GM19043 (cell line): ENCODE measurements at regions not wholly inside any gene's neighbourhood (a gene's known extent, or its start where the extent isn't known, plus 50 kb on each side); places are given as distances from the start of the nearest gene placed in this dataset.

Source experiments
- ATAC-seq: cut with Tn5 transposase; IDR thresholded peaks from one replicate; pipeline ENCODE4 v1.9.1; 2021; ENCODE audit warnings: low read depth; ENCODE audit not compliant: unreplicated experiment

DNA sequence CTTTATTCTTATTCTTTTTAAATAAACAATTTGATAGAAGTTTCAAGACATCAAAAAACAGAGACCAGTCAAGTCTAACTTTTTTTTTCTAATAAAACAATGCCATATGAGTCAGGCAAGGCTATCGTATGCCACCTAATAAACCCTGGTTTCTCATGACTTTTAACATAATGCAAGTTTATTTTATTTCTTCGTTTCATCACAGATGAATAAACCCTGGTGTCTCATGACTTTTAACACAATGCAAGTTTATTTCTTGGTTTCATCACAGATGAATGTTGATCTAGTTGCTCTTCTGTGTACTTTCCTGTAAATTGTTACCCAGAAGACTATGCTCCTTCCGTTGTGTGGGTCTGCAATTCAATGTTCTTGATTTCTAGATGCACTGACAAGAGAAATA is 905.4 kb downstream of the ROBO2 start:
- no peak for ATAC-seq

DNA sequence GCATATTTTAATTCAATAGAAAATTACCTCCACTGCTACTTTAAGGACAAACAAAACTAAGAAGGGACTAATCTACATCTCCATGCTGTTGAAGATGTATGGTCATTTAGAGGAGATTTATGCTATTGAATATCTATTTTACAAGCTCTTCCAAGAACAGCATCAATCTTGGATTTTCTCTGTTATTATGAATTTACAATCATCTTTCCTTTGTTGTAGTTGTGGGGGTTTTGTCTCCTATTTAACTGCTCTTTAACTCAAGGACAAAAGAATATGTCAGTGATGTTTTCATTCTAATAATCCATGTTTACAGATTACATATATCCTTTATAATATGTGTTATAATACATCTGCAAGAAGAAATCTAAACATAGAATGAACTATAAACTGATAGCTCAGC is 907.8 kb downstream of the ROBO2 start:
- no peak for ATAC-seq

DNA sequence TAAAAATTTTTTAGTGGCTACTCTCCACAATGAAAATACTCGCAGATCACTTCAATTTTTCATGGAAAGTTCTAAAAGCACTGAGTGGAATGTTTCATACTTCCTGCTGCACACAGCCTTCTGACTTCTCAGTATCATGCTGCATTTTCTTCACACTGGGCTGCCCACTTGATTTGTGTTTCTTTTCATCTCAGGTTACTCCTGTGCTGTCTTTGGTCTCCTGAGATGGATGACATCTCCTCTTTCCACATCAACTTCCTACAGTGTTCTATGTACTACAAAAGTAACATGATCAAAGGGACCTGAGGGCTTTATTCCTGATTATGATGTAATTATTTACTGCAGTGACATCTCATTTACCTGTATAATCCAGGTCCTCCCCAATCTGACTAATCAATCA is 927.7 kb downstream of the ROBO2 start:
- ATAC-seq: no peak

- ATAC-seq: no peak
Measured at GRCh38 chr3:77976079-77976478, 936.2 kb downstream of the ROBO2 start.

- ATAC-seq: no peak
Measured at GRCh38 chr3:78003090-78003489, 963.2 kb downstream of the ROBO2 start.

GRCh38 chr3:78004571-78004970 is 964.7 kb downstream of the ROBO2 start:
- no peak for ATAC-seq

DNA sequence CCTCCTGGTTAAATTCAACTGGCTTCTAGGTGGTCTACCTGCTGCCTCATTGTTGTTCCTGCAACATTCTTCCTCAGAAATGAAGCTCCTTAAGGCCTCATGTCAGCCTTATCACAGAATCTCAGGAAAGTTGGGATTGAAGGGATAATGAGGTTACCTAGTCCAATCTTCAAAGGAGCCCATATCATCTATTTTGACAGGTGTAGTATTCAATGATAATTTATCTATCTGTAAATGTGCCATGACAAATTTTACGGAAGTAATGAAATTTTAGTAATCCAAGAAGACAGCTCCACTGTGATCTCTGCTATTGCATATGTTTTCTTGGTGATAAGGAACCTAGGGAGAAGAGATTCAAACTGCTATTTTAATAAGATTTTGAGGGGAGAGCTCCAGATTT is 973.8 kb downstream of the ROBO2 start:
- no peak for ATAC-seq

GRCh38 chr3:78015856-78016255 is 976.0 kb downstream of the ROBO2 start:
- ATAC-seq: no peak

DNA sequence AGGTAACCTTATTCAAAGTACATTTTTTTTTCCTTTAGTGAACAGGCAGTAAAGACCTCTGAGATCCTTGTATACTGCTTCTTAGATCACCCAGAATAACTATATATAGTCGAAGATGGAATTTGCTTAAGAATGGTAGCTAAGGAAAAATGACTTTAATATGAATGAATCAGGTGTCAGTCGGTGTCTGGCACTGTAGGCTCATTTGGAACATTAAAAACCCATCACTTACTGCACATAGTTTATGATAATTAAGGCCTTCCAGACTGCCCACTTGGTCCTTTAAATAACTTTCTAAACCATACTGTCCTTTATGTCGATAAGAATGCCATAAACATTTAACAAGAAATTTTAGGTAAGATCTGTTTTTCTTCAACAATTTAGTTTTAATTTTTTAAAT is 981.8 kb downstream of the ROBO2 start:
- ATAC-seq: no peak

GRCh38 chr3:78022232-78022631 is 982.3 kb downstream of the ROBO2 start:
- no peak for ATAC-seq

DNA sequence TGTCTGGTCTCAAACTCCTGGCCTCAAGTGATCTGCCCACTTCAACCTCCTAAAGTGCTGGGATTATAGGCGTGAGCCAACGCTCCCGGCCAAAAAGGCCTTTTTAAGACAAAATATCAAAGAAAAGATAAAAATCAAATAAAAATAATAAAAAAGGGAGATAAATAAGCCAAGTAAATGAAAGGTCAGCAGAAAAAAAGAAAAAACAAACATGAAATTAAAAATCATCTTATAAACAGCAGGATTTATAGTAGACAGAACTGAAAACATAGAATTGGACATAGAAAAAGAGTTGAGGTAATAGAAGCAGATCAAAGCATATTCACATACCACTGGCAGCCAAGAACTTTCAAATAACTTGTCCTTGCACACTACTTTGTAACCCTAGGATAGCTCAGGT is 983.4 kb downstream of the ROBO2 start:
- ATAC-seq: no peak

DNA sequence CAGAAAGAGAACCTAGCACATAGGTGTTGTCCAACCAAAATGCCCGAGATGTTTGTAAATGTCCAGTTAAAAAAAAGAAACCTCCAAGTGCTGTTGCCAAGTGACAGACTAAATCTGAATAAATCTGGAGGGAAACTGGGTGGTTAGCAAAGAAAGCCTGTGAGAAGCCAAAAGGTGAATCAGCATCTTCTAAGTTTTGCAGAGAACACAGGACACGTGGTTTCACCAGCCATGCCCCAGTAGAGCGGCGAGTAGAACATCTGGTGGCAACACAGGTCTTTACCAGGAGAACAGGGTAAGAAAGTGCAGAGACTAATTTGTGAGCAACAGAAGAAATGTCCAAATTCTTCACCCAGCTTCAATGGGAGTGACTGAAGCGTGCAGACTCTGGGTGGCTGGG is 986.0 kb downstream of the ROBO2 start:
- ATAC-seq: no peak

DNA sequence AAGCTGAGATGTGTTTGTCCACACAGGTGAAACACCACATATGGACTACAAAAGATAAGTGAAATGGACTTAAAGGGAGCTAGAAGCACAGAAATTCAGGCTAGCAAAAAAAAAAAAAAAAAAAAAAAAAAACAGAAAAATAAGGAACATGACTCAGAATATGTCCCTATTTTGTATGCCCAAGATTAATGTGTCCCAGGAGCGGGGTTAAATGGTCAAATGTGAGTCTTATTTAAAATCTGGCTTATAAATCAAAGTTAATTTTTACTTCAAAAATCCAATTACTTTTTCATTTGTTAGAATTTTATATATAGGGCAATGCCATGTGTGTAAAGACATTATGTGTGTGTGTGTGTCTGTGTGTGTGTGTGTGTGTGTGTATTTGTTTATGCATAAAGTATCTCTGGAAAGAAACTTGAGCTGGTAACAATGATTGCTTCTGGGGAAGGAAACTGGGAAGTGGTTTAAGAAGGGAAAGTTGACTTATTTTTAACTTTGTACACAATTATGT is 986.5 kb downstream of the ROBO2 start:
- no peak for ATAC-seq

DNA sequence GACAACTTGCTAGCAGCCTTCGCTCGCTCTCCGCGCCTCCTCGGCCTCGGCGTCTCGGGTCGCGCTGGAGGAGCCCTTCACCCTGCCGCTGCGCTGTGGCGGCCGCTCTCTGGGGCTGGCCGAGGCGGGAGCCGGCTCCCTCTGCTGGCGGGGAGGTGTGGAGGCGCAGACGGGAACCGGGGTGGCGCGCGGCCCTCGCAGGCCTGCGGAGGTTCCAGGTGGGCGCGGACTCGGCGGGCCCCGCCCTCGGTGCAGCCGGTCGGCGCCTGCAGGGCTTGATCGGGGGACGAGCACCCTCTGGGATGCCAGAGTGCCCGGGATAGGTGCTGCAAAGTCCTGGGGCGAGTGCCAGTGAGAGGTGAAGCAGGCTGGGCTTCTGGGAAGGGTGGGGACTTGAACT is 989.9 kb downstream of the ROBO2 start:
- ATAC-seq: no peak

- no peak for ATAC-seq
Measured at GRCh38 chr3:78035131-78035641, 995.3 kb downstream of the ROBO2 start.

- no peak for ATAC-seq
Measured at GRCh38 chr3:78041486-78041885, 1001.6 kb downstream of the ROBO2 start.

- ATAC-seq: no peak
Measured at GRCh38 chr3:78046566-78046965, 1006.7 kb downstream of the ROBO2 start.

- no peak for ATAC-seq
Measured at GRCh38 chr3:78048698-78049097, 1008.8 kb downstream of the ROBO2 start.

DNA sequence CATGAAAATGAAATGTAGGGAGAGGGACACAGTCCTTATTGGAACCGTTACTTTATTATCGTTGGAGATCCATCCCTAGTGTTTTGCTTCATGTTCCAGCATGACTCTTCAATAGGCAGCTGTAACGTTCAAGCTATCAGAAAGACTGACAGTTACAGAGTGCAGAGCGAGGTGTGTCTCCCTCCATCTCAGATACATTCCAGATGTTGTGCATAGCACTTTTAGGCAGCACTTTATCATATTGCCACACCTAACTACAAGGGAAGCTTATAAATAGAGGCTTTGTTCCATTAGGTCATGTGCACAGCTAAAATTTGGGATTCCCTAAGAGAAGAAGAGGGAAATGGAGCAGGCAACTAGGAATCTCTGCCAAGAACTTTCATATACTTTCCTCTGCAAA is 1009.6 kb downstream of the ROBO2 start:
- ATAC-seq: no peak

DNA sequence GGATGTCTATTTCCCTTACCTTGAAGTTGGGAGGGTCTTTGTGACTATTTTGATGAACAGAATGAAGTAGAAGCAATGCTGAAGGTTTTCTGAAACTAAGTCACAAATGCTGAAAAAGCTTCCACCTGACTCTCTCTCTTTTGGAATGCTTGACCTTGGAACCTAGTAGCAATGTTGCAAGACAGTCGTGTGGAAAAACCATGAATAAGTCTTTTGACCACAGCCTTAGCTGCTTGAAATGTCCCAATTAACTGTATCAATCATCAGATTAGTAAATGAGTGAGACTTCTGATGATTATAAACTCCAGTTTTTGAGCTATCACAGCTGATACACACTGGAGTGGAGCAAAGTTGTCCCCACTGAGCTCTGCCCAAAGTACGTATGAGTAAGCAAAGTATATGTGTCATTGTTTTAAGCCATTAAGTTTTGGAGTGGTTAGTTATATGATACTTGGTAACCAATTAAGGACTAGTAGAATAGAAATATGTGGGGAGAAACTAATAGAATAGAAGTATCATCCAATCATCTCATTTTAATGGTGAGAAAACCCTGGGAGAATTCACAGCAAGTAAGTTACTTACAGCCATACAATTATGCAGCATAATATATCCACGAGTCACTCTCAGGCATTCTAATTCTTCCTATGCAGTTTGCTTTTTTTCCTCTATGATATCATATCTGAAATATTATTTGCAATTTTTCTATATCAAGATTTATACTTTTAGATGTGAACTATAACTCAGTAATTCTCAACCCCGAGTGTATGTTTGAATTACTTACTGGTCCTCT is 1010.6 kb downstream of the ROBO2 start:
- no peak for ATAC-seq

DNA sequence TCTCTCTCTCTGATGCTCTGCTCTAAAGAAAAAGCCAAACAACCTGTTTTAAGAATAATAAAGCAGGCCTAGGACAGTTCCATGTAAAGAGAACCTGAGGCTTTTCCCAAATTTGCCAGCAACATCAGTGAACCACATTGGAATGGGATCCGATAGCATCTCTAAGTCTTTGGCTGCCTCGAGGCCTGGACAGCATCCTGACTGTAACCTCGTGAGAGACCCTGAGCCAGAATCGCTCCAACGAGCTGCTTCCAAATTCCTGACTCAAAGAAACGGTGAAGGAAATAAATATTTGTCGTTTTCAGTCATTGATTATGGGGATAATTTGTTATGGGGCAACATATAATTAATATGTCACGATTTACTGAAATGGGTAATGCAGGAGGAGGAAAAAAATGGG is 1012.8 kb downstream of the ROBO2 start:
- no peak for ATAC-seq

DNA sequence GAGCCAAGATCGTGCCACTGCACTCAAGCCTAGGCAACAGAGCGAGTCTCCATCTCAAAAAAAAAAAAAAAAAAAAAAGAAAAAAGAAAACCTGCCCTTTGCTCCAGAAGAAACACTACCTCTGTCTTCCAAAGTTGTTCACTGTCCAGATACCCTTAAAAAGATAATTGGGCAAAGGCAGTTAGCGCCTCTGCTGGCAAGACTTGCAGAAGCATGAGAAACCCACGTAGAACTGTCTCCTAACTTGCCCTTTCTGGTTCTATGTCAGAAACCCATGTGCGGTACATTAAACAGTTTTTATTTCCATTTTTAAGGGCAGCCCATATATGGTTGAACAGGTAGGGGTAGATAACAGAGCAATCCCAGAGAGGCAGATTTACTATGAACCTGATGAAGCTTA is 1026.4 kb downstream of the ROBO2 start:
- ATAC-seq: no peak
